PFSK-1 (cell line): ENCODE measurements at regions not wholly inside any gene's neighbourhood (a gene's known extent, or its start where the extent isn't known, plus 50 kb on each side); places are given as distances from the start of the nearest gene placed in this dataset.

ENCODE experiments used
- FOXP2 ChIP-seq: optimal IDR thresholded peaks from 2 replicates; pipeline ENCODE3; 2011; ENCODE audit warnings: borderline replicate concordance, control low read depth, inconsistent platforms; ENCODE audit not compliant: insufficient read depth; ENCODE audit errors: extremely low read length, extremely low read depth
- POLR2AphosphoS5 ChIP-seq: IDR thresholded peaks from 2 replicates; pipeline ENCODE4 v1.6.1; 2012; ENCODE audit warnings: low read depth, mild to moderate bottlenecking, control low read depth, low read length, moderate library complexity
- REST ChIP-seq, 2 experiments: IDR thresholded peaks; 2 replicates each; pipeline versions ENCODE4 v1.6.1 to v1.8.0; 2011 to 2012; ENCODE audit warnings: low read depth in 2 of 2, low read length in 2 of 2, control low read depth in 1 of 2, inconsistent platforms in 1 of 2, mild to moderate bottlenecking in 1 of 2, moderate library complexity in 1 of 2; ENCODE audit not compliant: insufficient read depth in 1 of 2
- SIN3A ChIP-seq: IDR thresholded peaks from 2 replicates; pipeline ENCODE4 v1.6.1; 2012; ENCODE audit warnings: mild to moderate bottlenecking, low read length, moderate library complexity, borderline replicate concordance; ENCODE audit not compliant: insufficient read depth
- TAF1 ChIP-seq: IDR thresholded peaks from 2 replicates; pipeline ENCODE4 v1.6.1; 2012; ENCODE audit warnings: low read length, control low read depth, borderline replicate concordance; ENCODE audit not compliant: insufficient read depth

GRCh38 chr18:28823506-28824182, 646.7 kb upstream of the CDH2 start:
- no peak for TF ChIP-seq REST (IDR thresholded peaks at IDR 0.05; ENCODE audit: insufficient read depth in 1 of 2, low read depth in 2 of 2, low read length in 2 of 2)
- no peak for TF ChIP-seq TAF1
- no peak for TF ChIP-seq POLR2AphosphoS5
- TF ChIP-seq FOXP2 = no peak
- TF ChIP-seq SIN3A = no peak
